KMS-11 (cell line): ENCODE measurements at regions not wholly inside any gene's neighbourhood (a gene's known extent, or its start where the extent isn't known, plus 50 kb on each side); places are given as distances from the start of the nearest gene placed in this dataset.

Experiments
- H2AFZ ChIP-seq: fragments of 200-600 bp; sonication (generic); 2 replicates; pipeline ENCODE4 v1.6.1; 2016; ENCODE audit warnings: antibody characterized with exemption, mixed run types, low read depth
- H3K27ac ChIP-seq: fragments of 200-600 bp; sonication (generic); 2 replicates; pipeline ENCODE4 v1.6.1; 2016; ENCODE audit warnings: mild to moderate bottlenecking, mixed run types
- H3K27me3 ChIP-seq: fragments of 200-600 bp; sonication (generic); 2 replicates; pipeline ENCODE4 v1.6.1; 2017; ENCODE audit warnings: mild to moderate bottlenecking, low read depth, mixed run types, moderate library complexity; ENCODE audit not compliant: insufficient read depth
- H3K36me3 ChIP-seq: fragments of 200-600 bp; sonication (generic); 2 replicates; pipeline ENCODE4 v1.6.1; 2017; ENCODE audit warnings: mild to moderate bottlenecking, mixed run types; ENCODE audit not compliant: insufficient read depth
- H3K4me1 ChIP-seq: fragments of 200-600 bp; sonication (generic); 2 replicates; pipeline ENCODE4 v1.6.1; 2016; ENCODE audit warnings: mild to moderate bottlenecking, low read depth, mixed run types; ENCODE audit not compliant: poor library complexity, severe bottlenecking
- H3K4me2 ChIP-seq: fragments of 200-600 bp; sonication (generic); 2 replicates; pipeline ENCODE4 v1.7.0; 2016; ENCODE audit warnings: mild to moderate bottlenecking, mixed run types
- H3K4me3 ChIP-seq: fragments of 200-600 bp; sonication (generic); IDR thresholded peaks from 2 replicates; pipeline ENCODE4 v1.6.1; 2017; ENCODE audit warnings: low read depth, low read length, mixed read lengths; ENCODE audit not compliant: insufficient read depth
- H3K79me2 ChIP-seq: fragments of 200-600 bp; sonication (generic); 2 replicates; pipeline ENCODE4 v1.6.1; 2016; ENCODE audit warnings: low read depth, mixed run types; ENCODE audit not compliant: insufficient read depth
- H3K9ac ChIP-seq: fragments of 200-600 bp; sonication (generic); 2 replicates; pipeline ENCODE4 v1.6.1; 2016; ENCODE audit warnings: mild to moderate bottlenecking, mixed run types
- H4K20me1 ChIP-seq: fragments of 200-600 bp; sonication (generic); 2 replicates; pipeline ENCODE4 v1.6.1; 2016; ENCODE audit warnings: mild to moderate bottlenecking, mixed run types; ENCODE audit not compliant: insufficient read depth
- CTCF ChIP-seq: fragments of 200-600 bp; sonication (generic); conservative IDR thresholded peaks from 2 replicates; pipeline ENCODE4 v1.6.1; 2017; ENCODE audit warnings: low read depth, mild to moderate bottlenecking, antibody characterized with exemption, low read length, moderate library complexity, mixed read lengths

DNA sequence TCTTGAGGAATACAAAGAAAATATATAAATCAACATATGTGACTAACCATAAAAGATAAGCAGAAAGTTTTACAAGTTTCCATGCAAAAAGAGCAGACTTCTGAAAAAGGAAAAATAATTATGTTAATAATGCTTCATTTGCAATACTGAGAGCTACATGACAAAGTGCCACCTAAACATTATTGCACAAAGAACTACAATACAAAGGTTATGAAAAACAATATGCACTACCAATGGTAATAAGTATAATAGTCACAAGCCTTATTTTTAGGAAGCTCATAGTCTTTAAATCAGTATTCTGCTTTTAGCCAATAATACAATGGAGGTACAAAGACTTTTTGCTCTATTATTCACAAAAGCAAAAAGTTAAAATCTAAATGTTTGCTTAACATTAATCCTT, 411.2 kb downstream of the TLL1 start:
- Histone ChIP-seq H2AFZ (no peak overlapping the region), H3K9ac (no peak overlapping the region), H3K4me3 (no peak overlapping the region), H3K27me3 (no peaks in the 10 kb centered on the region), H3K79me2 (no peaks in the 10 kb centered on the region), H3K4me2 (no peak overlapping the region), H3K36me3 (no peaks in the 10 kb centered on the region), H3K27ac (no peak overlapping the region), H3K4me1 (peaks cover 2% of the 10 kb centered on the region), H4K20me1 (no peaks in the 10 kb centered on the region)
- TF ChIP-seq CTCF: no peak

DNA sequence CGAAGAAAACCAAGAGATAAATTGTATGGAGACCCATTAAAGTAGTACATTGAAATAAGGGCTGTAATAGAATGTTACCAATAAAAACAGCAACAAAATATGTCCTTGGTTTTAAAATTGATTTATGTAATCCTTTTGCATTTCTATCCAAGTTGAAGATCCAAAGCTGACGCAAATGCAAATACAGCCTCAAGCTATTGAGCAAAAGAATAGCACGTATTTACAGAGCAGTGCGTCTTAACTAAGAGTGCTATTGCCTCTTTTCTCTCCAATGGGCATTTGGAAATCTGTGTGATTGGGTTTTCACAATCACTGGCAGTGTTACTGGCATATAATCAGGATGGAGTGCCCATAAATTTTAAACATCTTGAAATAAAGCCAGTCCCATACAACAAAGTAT, 417.4 kb downstream of the TLL1 start:
- H2AFZ ChIP-seq: no peak overlapping the region
- H3K4me1 ChIP-seq: no peaks in the 10 kb centered on the region
- H4K20me1 ChIP-seq: no peaks in the 10 kb centered on the region
- H3K36me3 ChIP-seq: no peaks in the 10 kb centered on the region
- H3K4me3 ChIP-seq: no peak overlapping the region
- no peaks in the 10 kb centered on the region for H3K79me2 ChIP-seq
- no peak overlapping the region for H3K4me2 ChIP-seq
- no peak overlapping the region for H3K9ac ChIP-seq
- TF ChIP-seq CTCF: no peak
- H3K27ac ChIP-seq: no peak overlapping the region
- no peaks in the 10 kb centered on the region for H3K27me3 ChIP-seq

DNA sequence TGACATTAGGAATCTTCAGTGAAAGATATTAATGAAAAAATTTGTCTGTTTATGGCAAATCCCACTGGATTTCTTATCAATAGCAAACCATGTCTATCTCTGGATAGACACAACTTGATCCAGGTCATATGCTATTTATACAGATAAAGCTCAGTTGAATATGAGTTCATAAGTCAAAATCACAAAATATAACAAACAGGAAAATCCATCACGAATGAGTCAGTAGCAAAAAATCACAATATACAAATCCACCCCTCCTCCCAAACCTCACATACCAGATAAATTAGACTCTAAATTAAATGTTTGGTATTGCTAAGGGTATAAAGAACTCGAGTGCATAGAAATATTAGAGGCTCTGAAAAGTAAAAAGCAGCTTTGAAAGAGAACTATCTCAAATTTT, 420.5 kb downstream of the TLL1 start:
- no peak overlapping the region for H3K27ac ChIP-seq
- no peaks in the 10 kb centered on the region for H3K27me3 ChIP-seq
- H3K4me2 ChIP-seq: no peak overlapping the region
- no peak overlapping the region for H2AFZ ChIP-seq
- H3K36me3 ChIP-seq: no peaks in the 10 kb centered on the region
- no peaks in the 10 kb centered on the region for H3K4me1 ChIP-seq
- no peak overlapping the region for H3K9ac ChIP-seq
- no peak for TF ChIP-seq CTCF
- no peak overlapping the region for H3K4me3 ChIP-seq
- H3K79me2 ChIP-seq: no peaks in the 10 kb centered on the region
- no peaks in the 10 kb centered on the region for H4K20me1 ChIP-seq

- Histone ChIP-seq H3K4me1 (no peaks in the 10 kb centered on the region), H2AFZ (no peak overlapping the region), H3K4me3 (no peak overlapping the region), H3K27me3 (no peaks in the 10 kb centered on the region), H3K79me2 (no peaks in the 10 kb centered on the region), H3K36me3 (no peaks in the 10 kb centered on the region), H3K27ac (no peak overlapping the region), H3K4me2 (no peak overlapping the region), H3K9ac (no peak overlapping the region), H4K20me1 (no peaks in the 10 kb centered on the region)
- TF ChIP-seq CTCF: no peak
These were observed 428.2 kb downstream of the TLL1 start for GRCh38 chr4:166301266-166301665.

GRCh38 chr4:166308647-166309046, 435.6 kb downstream of the TLL1 start:
- no peak overlapping the region for H3K4me3 ChIP-seq
- no peaks in the 10 kb centered on the region for H4K20me1 ChIP-seq
- H2AFZ ChIP-seq: no peak overlapping the region
- no peak overlapping the region for H3K4me2 ChIP-seq
- no peaks in the 10 kb centered on the region for H3K27me3 ChIP-seq
- H3K9ac ChIP-seq: no peak overlapping the region
- H3K4me1 ChIP-seq: no peaks in the 10 kb centered on the region
- no peaks in the 10 kb centered on the region for H3K79me2 ChIP-seq
- H3K36me3 ChIP-seq: no peaks in the 10 kb centered on the region
- TF ChIP-seq CTCF: no peak
- no peak overlapping the region for H3K27ac ChIP-seq
